Cardiac septum (tissue), 1 donor: ENCODE measurements at regions not wholly inside any gene's neighbourhood (a gene's known extent, or its start where the extent isn't known, plus 50 kb on each side); places are given as distances from the start of the nearest gene placed in this dataset.
"Not testable (repeated sequence)": the region's sequence is repeated elsewhere in the genome, so short reads cannot be mapped to it uniquely, and the experiment has no call there.

Experiments used
- DNase-seq: peaks from one replicate; pipeline ENCODE4 v3.0.0-alpha.2; 2020; ENCODE audit warnings: low spot score
- intact Hi-C: fragments of 100-400 bp; cut with DNase I; formaldehyde crosslinking; loops from one replicate; pipeline ENCODE4 v1.14.0; 2022
- donor health status: DM: no; HTN: no; CAD: no.

DNA sequence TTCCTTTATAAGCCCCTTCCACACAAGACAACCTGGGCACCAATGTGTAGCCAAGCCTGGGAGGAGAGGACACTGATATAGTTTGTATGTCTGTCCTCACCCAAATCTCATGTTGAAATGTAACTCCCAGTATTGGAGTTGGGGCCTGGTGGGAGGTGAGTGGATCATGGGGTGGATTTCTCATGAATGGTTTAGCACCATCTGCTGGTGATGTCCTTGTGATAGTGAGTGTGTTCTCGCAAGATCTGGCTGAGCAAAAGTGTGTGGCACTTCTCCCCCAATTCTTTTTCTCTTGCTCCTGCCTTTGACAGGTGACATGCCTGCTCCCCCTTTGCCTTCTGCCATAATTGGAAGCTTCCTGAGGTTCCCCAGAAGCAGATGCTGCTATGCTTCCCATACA, 135.8 kb downstream of the USP31 start:
- no peak for DNase-seq
- intact Hi-C loops: no loop called here

DNA sequence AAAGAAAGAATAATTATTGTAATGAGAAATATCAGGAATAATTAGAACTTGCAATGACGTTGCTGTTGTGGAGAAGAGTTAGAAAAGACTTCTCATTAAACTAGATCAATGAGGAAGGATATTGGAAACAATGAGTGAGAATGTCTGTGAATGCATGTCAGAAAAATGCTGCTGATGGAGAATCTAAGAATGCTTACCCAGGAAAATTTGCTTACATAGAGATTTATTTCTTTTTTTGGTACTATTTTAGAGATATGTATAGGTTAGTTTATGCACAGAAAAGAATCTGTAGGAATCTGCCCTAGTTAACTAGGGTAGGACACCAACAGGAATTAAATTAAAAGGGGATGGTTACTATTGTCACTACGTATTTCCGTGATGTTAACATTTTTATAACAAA, 140.2 kb downstream of the USP31 start:
- intact Hi-C loops: no loop called here
- no peak for DNase-seq

- DNase-seq: no peak
- intact Hi-C loops: no loop called here
Measured at GRCh38 chr16:23008041-23008440, 141.2 kb downstream of the USP31 start.

DNA sequence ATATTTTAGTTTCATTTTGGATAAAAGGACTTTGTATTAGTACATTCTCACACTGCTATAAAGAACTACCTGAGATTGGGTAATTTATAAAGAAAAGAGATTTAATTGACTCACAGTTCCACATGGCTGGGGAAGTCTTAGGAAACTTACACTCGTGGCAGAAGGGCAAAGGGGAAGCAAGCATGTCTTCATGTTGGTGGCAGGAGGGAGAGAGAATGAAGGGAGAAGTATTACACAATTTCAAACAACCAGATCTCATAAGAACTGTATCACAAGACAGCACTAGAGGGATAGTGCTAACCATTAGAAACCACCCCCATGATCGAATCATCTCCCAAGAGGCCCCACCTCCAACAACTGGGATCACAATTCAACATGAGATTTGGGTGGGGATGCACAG, 142.9 kb downstream of the USP31 start:
- intact Hi-C loops: no loop called here
- DNase-seq: no peak

DNA sequence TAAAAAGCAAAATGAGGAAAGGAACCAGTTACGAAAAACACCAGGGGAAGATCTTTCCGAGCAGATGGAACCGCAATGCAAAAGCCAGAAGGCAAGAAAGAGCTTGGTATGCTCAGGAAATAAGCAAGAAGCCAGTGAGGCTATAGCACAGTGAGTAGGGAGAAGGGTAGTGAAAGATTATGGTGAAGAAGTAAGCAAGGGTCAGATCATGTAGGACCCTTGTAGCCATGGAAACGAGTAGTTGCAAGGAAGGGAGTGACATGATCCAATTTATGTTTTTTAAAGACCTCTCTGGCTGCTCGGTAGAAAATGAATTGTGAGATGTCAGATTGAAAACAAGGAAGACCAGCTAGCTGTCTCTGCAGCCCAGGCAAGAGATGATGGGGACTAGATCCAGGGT, 143.3 kb downstream of the USP31 start:
- DNase-seq: no peak
- intact Hi-C loops: no loop called here

DNA sequence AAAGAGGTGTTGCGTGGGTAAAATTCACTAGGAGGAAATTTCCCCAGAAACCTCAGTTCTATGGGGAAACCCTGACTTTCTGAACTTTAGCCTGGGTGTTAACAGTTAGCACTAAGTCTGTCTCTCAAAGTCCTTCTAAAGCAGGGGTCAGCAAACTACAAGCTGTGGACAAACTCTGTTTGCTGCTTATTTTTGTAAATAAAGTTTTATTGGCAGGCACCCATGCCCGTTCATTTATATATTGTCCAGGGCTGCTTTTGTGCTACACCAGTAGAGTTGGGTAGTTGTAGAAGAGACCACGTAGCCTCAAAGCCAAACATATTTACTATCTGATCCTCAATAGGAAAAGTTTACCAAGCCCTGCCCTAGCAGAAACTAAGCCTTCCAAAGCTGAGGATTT, 159.7 kb downstream of the USP31 start:
- intact Hi-C loops: no loop called here
- no peak for DNase-seq

GRCh38 chr16:22983614-22984013, 165.6 kb downstream of the USP31 start:
- no peak for DNase-seq
- intact Hi-C loops: no loop called here

GRCh38 chr16:22980514-22980913, 166.6 kb downstream of the HS3ST2 start:
- intact Hi-C loops, DNase-seq: not testable (repeated sequence)

DNA sequence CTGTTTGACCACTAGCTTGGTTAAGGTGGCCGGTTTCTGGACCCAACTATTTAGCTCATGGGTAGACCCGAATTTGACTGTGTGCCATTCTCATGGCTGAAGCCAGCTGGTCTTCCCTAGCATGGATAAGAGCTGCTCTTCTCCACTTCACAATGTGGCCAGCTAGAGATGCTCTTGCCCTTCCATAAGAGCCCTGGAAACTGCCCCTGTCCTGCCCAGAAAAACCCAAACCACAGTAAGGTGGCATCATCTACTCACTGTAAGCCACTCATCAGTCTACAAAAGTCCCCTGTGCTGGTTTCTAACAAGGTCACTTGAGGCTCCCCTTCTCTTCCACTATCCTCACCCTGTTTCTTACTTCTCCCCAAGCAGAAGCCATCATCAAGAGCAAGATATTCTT, 165.1 kb downstream of the HS3ST2 start:
- DNase-seq: no peak

DNA sequence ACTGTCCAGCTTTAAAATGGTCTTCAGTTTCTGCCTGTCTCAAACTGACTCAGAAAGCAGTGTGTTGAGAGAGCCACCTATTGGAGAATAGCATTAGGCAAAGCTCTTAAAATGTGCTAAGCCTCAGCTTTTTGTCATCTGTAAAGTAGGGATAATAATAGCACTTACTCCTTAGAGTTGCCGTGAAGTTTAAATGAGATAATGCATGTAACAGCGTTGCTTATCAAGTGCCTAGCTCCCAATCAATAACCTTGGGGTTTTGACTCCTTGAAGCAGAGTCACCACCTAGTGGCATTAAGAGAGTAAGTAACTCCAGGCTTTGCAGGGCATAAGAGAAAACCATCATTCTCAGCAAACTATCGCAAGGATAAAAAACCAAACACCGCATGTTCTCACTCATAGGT, 163.3 kb downstream of the HS3ST2 start:
- intact Hi-C loops: no loop called here
- DNase-seq: no peak

More for the DNA sequence above, 165.1 kb downstream of the HS3ST2 start:
- intact Hi-C loops: no loop called here

DNA sequence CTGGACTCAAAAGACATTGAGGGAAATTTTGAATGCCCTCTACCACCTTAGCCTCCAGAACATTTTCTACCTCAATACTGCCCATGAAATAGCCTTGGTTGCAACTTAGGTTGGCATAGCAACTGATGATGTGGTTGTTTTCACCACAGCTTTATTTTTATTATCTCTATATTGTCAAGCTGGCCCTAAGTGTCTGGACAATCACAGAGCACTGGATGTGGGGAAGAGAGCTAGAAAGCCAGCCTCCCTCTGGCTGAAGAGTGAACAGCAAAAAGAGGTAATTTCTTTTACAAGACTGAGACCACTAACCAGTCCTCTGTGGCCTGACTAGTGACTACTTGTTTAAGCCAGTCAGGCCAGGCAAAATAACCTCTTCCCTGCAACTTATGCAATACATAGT, 159.6 kb downstream of the HS3ST2 start:
- no peak for DNase-seq
- intact Hi-C loops: loop anchor here (5.0 kb wide), 1 partner anchor 76 kb away; no protein-coding TSS in a partner anchor

DNA sequence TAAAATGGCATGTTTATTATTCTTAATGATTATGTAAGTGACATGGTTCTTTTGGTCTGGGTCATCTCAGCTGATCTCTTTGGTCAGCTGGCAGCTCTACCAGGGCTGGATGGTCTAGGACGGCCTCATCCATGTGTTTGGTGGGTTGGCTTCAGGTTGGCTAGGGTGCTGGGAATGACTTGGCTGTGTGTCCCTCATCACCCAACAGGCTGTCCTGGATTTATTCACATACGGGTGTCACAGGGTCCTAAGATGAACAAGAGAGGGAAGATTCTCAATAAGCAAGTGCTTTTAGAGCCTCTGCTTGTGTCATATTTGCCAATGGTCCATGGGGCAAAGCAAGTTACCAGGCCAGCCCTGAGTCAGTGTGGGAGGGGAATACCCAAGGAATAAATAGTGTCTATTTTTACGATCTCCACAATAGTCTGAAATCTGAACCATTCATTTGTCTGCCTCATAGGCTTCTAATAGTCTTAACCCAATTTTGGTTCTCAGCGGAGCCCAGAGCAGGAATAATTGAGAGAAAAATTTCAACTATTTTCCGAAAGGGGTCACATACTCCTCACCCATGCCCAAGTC, 157.5 kb downstream of the HS3ST2 start:
- intact Hi-C loops: loop anchor here (5.0 kb wide), 1 partner anchor 74 kb away; no protein-coding TSS in a partner anchor
- DNase-seq: no peak

- intact Hi-C loops: loop anchor here (5.0 kb wide), 1 partner anchor 73 kb away; no protein-coding TSS in a partner anchor
- DNase-seq: no peak
Measured at GRCh38 chr16:22970209-22970865, 156.4 kb downstream of the HS3ST2 start.

DNA sequence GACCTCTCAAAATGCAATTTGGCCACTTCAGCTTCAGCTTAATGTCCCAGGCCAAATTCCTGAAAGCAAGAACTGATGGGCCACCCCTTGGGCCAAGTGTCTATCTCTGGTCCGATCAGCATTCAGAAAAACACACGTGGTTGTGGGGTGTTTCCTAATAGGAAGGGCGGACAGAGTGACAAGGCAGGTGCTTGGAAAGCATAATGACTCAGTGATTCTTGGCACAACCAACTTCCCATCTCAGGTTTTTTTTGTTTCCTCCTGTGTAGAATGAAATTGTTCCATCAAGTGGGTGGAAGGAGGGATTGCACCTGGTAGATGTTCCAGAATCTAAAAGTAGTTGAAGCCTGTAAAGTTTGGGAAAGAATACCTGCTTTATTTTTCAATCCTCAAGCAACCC, 155.6 kb downstream of the HS3ST2 start:
- intact Hi-C loops: no loop called here
- DNase-seq: no peak

GRCh38 chr16:22968931-22969330, 155.0 kb downstream of the HS3ST2 start:
- intact Hi-C loops: no loop called here
- no peak for DNase-seq

DNA sequence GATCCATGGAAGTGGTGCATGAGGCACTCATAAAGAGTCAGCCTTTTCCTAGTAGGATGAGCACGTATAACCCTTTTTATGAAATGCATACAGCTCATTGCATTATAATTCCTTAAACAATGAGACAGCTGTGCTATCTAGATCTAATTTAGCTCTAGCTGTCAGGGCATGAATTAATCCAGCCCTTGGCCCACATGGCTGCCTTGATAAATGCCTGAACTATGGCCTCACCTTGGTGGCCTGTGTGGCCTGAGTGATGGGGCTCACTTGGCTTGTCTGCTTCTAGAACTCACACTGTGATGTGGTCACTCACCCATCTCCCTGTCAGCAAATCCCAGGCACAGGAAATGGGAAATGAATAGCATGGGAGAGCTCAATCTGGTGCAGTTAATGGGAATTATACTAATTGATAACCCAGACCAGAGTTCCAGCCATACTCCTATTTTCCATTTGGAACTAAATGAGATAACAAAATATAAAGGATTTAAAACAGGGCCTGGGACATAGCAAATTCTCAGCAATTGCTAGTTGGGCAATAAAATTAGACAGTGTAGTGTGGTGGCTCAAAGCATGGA, 153.6 kb downstream of the HS3ST2 start:
- intact Hi-C loops: no loop called here
- DNase-seq: no peak
